ENCODE measurements at regions not wholly inside any gene's neighbourhood (a gene's known extent, or its start where the extent isn't known, plus 50 kb on each side); places are given as distances from the start of the nearest gene placed in this dataset.

DNA sequence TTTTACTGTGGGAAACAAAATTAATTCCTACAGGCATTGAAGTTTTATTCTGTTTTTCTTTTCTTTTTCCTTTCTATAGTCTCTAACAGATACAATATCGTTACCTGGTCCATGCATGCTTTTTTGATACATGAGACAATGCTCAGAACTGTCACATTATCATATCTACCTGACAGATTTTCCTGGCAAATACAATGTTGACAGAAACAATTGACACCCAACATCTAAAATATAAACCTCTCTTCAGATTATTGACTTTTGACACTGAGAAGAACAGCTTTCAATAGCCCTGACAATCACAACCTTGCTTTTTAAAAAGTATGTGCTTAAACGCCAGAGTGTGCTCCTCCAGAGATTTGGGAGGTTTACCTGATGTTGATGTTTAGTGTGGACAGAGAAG is 2334.6 kb upstream of the WWC1 start:
- TF ChIP-seq, protein P1, sequence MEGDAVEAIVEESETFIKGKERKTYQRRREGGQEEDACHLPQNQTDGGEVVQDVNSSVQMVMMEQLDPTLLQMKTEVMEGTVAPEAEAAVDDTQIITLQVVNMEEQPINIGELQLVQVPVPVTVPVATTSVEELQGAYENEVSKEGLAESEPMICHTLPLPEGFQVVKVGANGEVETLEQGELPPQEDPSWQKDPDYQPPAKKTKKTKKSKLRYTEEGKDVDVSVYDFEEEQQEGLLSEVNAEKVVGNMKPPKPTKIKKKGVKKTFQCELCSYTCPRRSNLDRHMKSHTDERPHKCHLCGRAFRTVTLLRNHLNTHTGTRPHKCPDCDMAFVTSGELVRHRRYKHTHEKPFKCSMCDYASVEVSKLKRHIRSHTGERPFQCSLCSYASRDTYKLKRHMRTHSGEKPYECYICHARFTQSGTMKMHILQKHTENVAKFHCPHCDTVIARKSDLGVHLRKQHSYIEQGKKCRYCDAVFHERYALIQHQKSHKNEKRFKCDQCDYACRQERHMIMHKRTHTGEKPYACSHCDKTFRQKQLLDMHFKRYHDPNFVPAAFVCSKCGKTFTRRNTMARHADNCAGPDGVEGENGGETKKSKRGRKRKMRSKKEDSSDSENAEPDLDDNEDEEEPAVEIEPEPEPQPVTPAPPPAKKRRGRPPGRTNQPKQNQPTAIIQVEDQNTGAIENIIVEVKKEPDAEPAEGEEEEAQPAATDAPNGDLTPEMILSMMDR (IDR thresholded peaks at IDR 0.05 in 4 of 5, conservative IDR thresholded peaks at IDR 0.05 in 1 of 5): no peak
- TF ChIP-seq POLR2A (IDR thresholded peaks at IDR 0.05): no peak

Data from gastrocnemius medialis (tissue), 4 donors.